Heart left ventricle (tissue), 16 donors: ENCODE measurements at regions not wholly inside any gene's neighbourhood (a gene's known extent, or its start where the extent isn't known, plus 50 kb on each side); places are given as distances from the start of the nearest gene placed in this dataset.
"Not testable (repeated sequence)": the region's sequence is repeated elsewhere in the genome, so short reads cannot be mapped to it uniquely, and the experiment has no call there.

Experiments
- ATAC-seq, 4 donors: fragments of 200-7000 bp; cut with Tn5 transposase; one replicate each; pipeline ENCODE4 v1.9.1; 2020 to 2022; ENCODE audit warnings: moderate library complexity in 4 of 4, mild to moderate bottlenecking in 3 of 4, moderate number of reproducible peaks in 1 of 4
- DNase-seq, 5 donors: peaks; one replicate each; pipeline ENCODE4 v3.0.0-alpha.2; 2020
- H3K27ac ChIP-seq, 12 donors: fragments of 200-600 bp; sonication (generic) in 4 of 12; one replicate each; pipeline versions ENCODE4 v1.5.0 to v1.8.0; 2016 to 2022; ENCODE audit warnings: mild to moderate bottlenecking in 2 of 12
- H3K27me3 ChIP-seq, 9 donors: fragments of 200-600 bp; sonication (generic) in 2 of 9; one replicate each; pipeline versions ENCODE4 v1.5.1 to v1.8.0; 2016 to 2022; ENCODE audit warnings: mild to moderate bottlenecking in 3 of 9
- H3K36me3 ChIP-seq, 9 donors: fragments of 200-600 bp; sonication (generic) in 2 of 9; one replicate each; pipeline versions ENCODE4 v1.5.0 to v1.8.0; 2018 to 2022; ENCODE audit warnings: mild to moderate bottlenecking in 2 of 9
- H3K4me1 ChIP-seq, 12 donors: fragments of 200-600 bp; sonication (generic) in 4 of 12; one replicate each; pipeline versions ENCODE4 v1.5.0 to v1.8.0; 2016 to 2022; ENCODE audit warnings: mild to moderate bottlenecking in 3 of 12
- H3K4me3 ChIP-seq, 12 donors: fragments of 200-600 bp; sonication (generic) in 4 of 12; one replicate each; pipeline versions ENCODE4 v1.5.0 to v1.8.0; 2017 to 2022; ENCODE audit warnings: mild to moderate bottlenecking in 9 of 12, moderate library complexity in 4 of 12
- H3K9me3 ChIP-seq, 12 donors: fragments of 200-600 bp; sonication (generic) in 4 of 12; one replicate each; pipeline versions ENCODE4 v1.5.0 to v1.8.0; 2016 to 2022; ENCODE audit warnings: mild to moderate bottlenecking in 1 of 12
- POLR2A ChIP-seq, 2 donors: fragments of 450-650 bp; IDR thresholded peaks; one replicate each; pipeline ENCODE4 v1.6.1; 2017; ENCODE audit warnings: antibody characterized with exemption in 2 of 2, mild to moderate bottlenecking in 2 of 2, moderate library complexity in 2 of 2
- WGBS, 4 donors: extraction: QIAGEN DNeasy Blood & Tissue Kit in 2 of 4; methylation state at CpG; one replicate each; pipeline versions ENCODE4 v1.1.5 to v1.1.7; 2013 to 2018; 5-methylcytosine and 5-hydroxymethylcytosine counted together
- intact Hi-C, 10 donors: fragments of 100-400 bp; cut with DNase I; formaldehyde crosslinking; loops; one replicate each; pipeline versions ENCODE4 v1.11.1 to v1.14.2; 2022
- TF ChIP-seq, protein P1 (sequence below), 12 donors: fragments of 200-600 bp; sonication (generic) in 4 of 12; IDR thresholded peaks; one replicate each; pipeline versions ENCODE4 v1.5.0 to v1.8.0; 2018 to 2022; ENCODE audit warnings: antibody characterized with exemption in 12 of 12, mild to moderate bottlenecking in 5 of 12
- donor health status: ischemic (EF 13 %, LVEDD 7.1; RV severe dilation, severe dysfunction).
- donor health status: healthy with polysubstance abuse.
- donor health status: DM: no; HTN: yes; CAD: no.
- donor health status: DM: no; HTN: no; CAD: no.
- donor health status: ischemic (EF 25% LVEDD 6.9; RV normal size, moderate dysfunction).
- donor health status: ischemic (EF 25% LVEDD 5.7; RV mildly dilated, moderate dysfunction).
- donor health status: healthy.
- donor health status: DM: yes; HTN: yes; CAD: no.
- donor health status: ischemic (EF 35%, LVEDD 5.7; RV mildly dilated, moderate dysfunction).
- donor health status: nonischemic (EF 11% LVEDD 7.7; RV severe dilation, severe dysfunction).
- donor health status: DM: yes; HTN: yes; CAD: no.
- donor health status: PGD.
- donor health status: ischemic (EF 29% LVEDD 5.4; RV normal size, mild dysfunction).
- donor health status: nonischemic (EF 23%, LVEDD 6.1; RV moderate dilation, normal function).

DNA sequence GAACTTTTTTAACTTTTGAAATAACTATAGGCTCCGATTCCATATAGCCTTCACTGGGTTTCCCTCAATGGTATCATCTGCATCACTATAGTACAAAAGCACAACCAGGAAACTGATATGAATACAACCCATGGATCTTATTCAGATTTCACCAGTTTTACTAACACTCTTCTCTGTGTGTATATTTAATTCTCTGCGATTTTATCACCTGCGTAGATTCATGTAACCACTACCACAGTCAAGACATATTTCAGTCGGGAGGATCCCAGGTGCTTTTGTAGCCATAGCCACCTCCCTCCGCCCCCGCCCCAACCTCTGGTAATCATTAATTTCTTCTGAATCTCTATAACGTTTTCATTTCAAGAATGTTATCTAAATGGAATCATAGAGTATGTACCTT, 82.8 kb upstream of the C7orf33 start:
- Histone ChIP-seq H3K4me1 (no peaks in the 10 kb centered on the region), H3K36me3 (no peaks in the 10 kb centered on the region), H3K9me3 (no peaks in the 10 kb centered on the region), H3K27ac (no peak overlapping the region), H3K27me3 (peaks cover 0 to 4% (median 0%) of the 10 kb centered on the region in 9 donors), H3K4me3 (no peak overlapping the region)
- intact Hi-C loops, result no loop called here
- no peak for ATAC-seq
- DNase-seq, result no peak
- 89 to 90% (median 90%) methylated on average over 7 of the region's 7 CpGs for WGBS, 4 donors
- TF ChIP-seq, protein P1, sequence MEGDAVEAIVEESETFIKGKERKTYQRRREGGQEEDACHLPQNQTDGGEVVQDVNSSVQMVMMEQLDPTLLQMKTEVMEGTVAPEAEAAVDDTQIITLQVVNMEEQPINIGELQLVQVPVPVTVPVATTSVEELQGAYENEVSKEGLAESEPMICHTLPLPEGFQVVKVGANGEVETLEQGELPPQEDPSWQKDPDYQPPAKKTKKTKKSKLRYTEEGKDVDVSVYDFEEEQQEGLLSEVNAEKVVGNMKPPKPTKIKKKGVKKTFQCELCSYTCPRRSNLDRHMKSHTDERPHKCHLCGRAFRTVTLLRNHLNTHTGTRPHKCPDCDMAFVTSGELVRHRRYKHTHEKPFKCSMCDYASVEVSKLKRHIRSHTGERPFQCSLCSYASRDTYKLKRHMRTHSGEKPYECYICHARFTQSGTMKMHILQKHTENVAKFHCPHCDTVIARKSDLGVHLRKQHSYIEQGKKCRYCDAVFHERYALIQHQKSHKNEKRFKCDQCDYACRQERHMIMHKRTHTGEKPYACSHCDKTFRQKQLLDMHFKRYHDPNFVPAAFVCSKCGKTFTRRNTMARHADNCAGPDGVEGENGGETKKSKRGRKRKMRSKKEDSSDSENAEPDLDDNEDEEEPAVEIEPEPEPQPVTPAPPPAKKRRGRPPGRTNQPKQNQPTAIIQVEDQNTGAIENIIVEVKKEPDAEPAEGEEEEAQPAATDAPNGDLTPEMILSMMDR (IDR thresholded peaks at IDR 0.05), result no peak
- TF ChIP-seq POLR2A (IDR thresholded peaks at IDR 0.05), result no peak

DNA sequence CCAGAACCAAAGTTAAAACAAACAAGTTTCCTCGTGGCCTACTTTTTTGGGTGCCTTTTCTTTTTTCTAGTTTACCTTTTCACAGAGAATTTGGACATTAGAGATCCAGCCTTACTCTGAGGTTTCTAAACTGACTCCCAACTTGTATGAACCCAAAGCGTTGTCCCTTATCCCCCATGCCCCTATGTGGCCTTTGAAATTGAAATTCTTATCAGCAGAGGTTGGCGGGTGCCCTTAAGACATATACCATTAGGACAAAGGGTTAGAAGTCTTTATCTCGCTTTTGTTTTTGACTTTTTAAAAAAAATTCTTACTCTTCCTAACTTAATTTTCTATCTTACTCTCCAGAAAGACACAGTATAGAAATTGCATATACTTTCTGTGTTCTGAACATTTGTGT, 76.3 kb upstream of the C7orf33 start:
- Histone ChIP-seq H3K36me3 (no peaks in the 10 kb centered on the region), H3K27ac (no peak overlapping the region), H3K27me3 (peaks cover 0 to 14% (median 0%) of the 10 kb centered on the region in 9 donors), H3K9me3 (no peaks in the 10 kb centered on the region), H3K4me3 (no peak overlapping the region), H3K4me1 (no peaks in the 10 kb centered on the region)
- ATAC-seq (no peak), DNase-seq (no peak)
- no peak for TF ChIP-seq POLR2A (IDR thresholded peaks at IDR 0.05)
- TF ChIP-seq, protein P1 (IDR thresholded peaks at IDR 0.05), result no peak
- 70 to 77% (median 70%) methylated on average over 4 of the region's 4 CpGs for WGBS, 4 donors
- intact Hi-C loops, result no loop called here

DNA sequence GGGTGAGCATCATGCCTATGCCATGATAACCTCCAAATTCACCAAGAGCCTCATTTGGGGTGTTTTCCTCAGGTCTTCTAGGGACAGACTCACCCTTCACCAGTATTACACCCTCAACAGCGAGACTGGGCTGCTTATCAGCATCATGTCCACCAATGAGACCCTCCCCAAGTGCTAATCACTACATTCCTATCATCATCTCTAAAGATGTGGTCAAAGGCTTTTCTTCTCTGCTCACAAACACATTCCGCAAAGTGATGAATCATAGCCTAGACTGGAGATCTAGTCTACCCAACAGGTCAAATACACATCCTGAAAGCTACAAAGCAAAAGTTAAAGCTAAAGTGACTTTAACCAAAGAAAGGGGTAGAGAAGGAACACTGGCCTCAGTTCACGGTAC, 75.3 kb upstream of the C7orf33 start:
- Histone ChIP-seq H3K4me3 (no peak overlapping the region), H3K36me3 (no peaks in the 10 kb centered on the region)
- TF ChIP-seq, protein P1 (IDR thresholded peaks at IDR 0.05), result no peak
- no peak for TF ChIP-seq POLR2A (IDR thresholded peaks at IDR 0.05)

DNA sequence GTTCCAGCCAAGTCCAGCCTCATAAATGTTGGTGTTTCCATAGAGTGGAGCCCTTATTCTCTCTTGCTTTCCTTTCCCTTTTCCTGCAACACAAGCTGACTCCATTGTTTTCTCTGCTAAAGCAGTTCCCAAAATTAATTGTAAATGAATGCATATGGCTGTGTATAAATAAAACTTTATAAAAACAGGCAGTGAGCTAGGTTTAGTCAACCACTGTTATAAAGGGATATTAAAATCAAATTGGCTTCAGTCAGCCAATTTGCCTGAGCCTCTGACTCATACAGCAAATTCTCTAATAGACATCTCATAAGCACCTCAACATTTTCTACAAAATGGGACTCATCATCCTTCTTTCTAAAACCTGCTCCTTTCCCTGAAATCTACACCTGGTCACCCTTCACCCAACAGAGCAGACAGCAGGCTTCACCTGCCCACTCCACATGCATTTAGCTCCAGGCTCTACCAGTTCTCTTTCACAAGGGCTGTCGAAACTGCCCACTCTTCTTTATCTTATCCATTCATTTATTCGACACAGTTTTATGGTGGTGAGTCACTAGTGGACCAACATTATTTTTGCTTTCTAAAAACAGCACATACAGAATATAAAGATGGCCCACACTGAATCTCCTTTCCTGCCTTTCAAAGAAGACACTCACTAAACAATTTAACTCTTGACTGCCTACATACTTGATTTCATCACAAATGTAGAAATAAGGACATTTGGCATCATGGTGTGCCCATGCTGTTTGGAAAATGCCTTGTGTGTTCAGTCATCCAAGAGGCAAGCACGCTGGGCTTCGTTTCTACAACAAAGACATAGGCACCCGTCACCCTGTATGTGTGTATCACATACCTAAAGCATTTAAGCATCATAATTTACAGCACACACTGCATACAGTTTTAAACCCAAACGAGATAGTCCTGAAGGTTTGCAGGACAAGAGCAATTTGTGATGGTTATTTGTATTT, 74.6 kb upstream of the C7orf33 start:
- Histone ChIP-seq H3K27ac (no peak overlapping the region), H3K9me3 (no peaks in the 10 kb centered on the region), H3K4me1 (no peaks in the 10 kb centered on the region), H3K27me3 (peaks cover 0 to 21% (median 0%) of the 10 kb centered on the region in 9 donors), H3K36me3 (no peaks in the 10 kb centered on the region), H3K4me3 (no peak overlapping the region)
- 58 to 63% (median 61%) methylated on average over 6 of the region's 6 CpGs for WGBS, 4 donors
- intact Hi-C loops, result no loop called here
- ATAC-seq (no peak), DNase-seq (no peak)
- no peak for TF ChIP-seq POLR2A (IDR thresholded peaks at IDR 0.05)
- TF ChIP-seq, protein P1 (IDR thresholded peaks at IDR 0.05), result no peak

More for the DNA sequence above, 75.3 kb upstream of the C7orf33 start:
- Histone ChIP-seq H3K27ac (no peak overlapping the region), H3K4me1 (no peaks in the 10 kb centered on the region), H3K9me3 (no peaks in the 10 kb centered on the region), H3K27me3 (peaks cover 0 to 15% (median 0%) of the 10 kb centered on the region in 9 donors)
- no peak for ATAC-seq
- no peak for DNase-seq
- intact Hi-C loops, result no loop called here
- 70 to 78% (median 76%) methylated on average over 3 of the region's 3 CpGs for WGBS, 4 donors

DNA sequence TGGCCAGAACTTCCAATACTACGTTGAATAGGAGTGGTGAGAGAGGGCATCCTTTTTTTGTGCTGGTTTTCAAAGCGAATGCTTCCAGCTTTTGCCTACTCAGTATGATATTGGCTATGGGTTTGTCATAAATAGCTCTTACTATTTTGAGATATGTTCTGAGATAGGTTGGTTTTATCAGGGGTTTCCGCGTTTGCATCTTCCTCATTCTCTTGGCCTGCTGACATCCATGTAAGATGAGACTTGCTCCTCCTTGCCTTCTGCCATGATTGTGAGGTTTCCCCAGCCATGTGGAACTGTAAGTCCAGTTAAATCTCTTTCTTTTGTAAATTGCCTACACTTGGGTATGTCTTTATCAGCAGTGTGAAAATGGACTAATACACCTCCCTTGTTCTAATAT, 71.2 kb upstream of the C7orf33 start:
- H3K4me3 ChIP-seq, H3K36me3 ChIP-seq, H3K4me1 ChIP-seq, ATAC-seq, DNase-seq, H3K27ac ChIP-seq, intact Hi-C loops, H3K9me3 ChIP-seq: not testable (repeated sequence)
- WGBS, 4 donors, result 27 to 65% (median 63%) methylated on average over 4 of the region's 4 CpGs
- H3K27me3 ChIP-seq, result peaks cover 0 to 31% (median 4%) of the 10 kb centered on the region in 9 donors
